B cell (primary cell): ENCODE measurements at regions not wholly inside any gene's neighbourhood (a gene's known extent, or its start where the extent isn't known, plus 50 kb on each side); places are given as distances from the start of the nearest gene placed in this dataset.

ENCODE experiments used
- CTCF ChIP-seq: fragments of 200-600 bp; IDR thresholded peaks from one replicate; pipeline ENCODE4 v1.8.0; 2022; ENCODE audit warnings: antibody characterized with exemption, mild to moderate bottlenecking
- EZH2 ChIP-seq: IDR thresholded peaks from 2 replicates; pipeline ENCODE4 v1.6.1; 2012; ENCODE audit warnings: borderline replicate concordance, low read depth, mild to moderate bottlenecking, moderate library complexity, low read length; ENCODE audit not compliant: insufficient read depth, poor library complexity, severe bottlenecking

- no peak for TF ChIP-seq CTCF
- no peak for TF ChIP-seq EZH2
These were observed 452.4 kb upstream of the DDI1 start for GRCh38 chr11:103584021-103584420.
